SK-N-SH (cell line): ENCODE measurements at regions not wholly inside any gene's neighbourhood (a gene's known extent, or its start where the extent isn't known, plus 50 kb on each side); places are given as distances from the start of the nearest gene placed in this dataset.

ENCODE experiments used
- CTCF ChIA-PET: fragments of 300-600, 350-600 bp; formaldehyde crosslinking; extraction: SDS; loops from one replicate; lab custom pipeline; 2021; lab: Yijun Ruan, JAX
- POLR2A ChIA-PET: fragments of 350-600 bp; sonication (Branson Sonifier 250); formaldehyde crosslinking; extraction: SDS; loops from one replicate; lab custom pipeline; 2020; ENCODE audit warnings: antibody characterized with exemption, inconsistent platforms; lab: Yijun Ruan, JAX
- DNase-seq: peaks from one replicate; pipeline ENCODE4 v3.0.0; 2012
- H2AFZ ChIP-seq: fragments of 200-600 bp; sonication (generic); 2 replicates; pipeline ENCODE4 v1.8.1; 2016; ENCODE audit warnings: antibody characterized with exemption, mild to moderate bottlenecking, low read depth
- H3F3A ChIP-seq: fragments of 200-600 bp; sonication (generic); replicated peaks from 2 replicates; pipeline ENCODE3; 2016; ENCODE audit warnings: antibody characterized with exemption, mild to moderate bottlenecking; ENCODE audit not compliant: insufficient read depth
- H3K27ac ChIP-seq, 2 experiments: fragments of 200-500 bp in 1 of 2; fragments of 200-600 bp in 1 of 2; sonication (Bioruptor generic) in 1 of 2; sonication (generic), shearing (Covaris generic) in 1 of 2; 2 replicates each; pipeline versions ENCODE4 v1.5.1 to v1.6.1; 2014 to 2016; ENCODE audit warnings: low read depth in 2 of 2, inconsistent platforms in 1 of 2, low read length in 1 of 2, mild to moderate bottlenecking in 1 of 2, mixed read lengths in 1 of 2
- H3K27me3 ChIP-seq: fragments of 200-600 bp; sonication (generic), shearing (Covaris generic); 2 replicates; pipeline ENCODE4 v1.6.1; 2016; ENCODE audit warnings: mixed run types; ENCODE audit not compliant: insufficient read depth
- H3K36me3 ChIP-seq, 2 experiments: fragments of 200-500 bp in 1 of 2; fragments of 200-600 bp in 1 of 2; sonication (Bioruptor generic) in 1 of 2; sonication (generic) in 1 of 2; replicated peaks in 1 of 2; 2 replicates each; pipeline versions ENCODE3 to v1.5.1; 2014 to 2016; ENCODE audit warnings: low read length in 1 of 2, mild to moderate bottlenecking in 1 of 2; ENCODE audit not compliant: insufficient read depth in 2 of 2, control insufficient read depth in 1 of 2
- H3K4me1 ChIP-seq, 2 experiments: fragments of 200-500 bp in 1 of 2; fragments of 200-600 bp in 1 of 2; sonication (Bioruptor generic) in 1 of 2; sonication (generic), shearing (Covaris generic) in 1 of 2; 2 replicates each; pipeline versions ENCODE4 v1.5.1 to v1.6.1; 2014 to 2016; ENCODE audit warnings: low read depth in 1 of 2, low read length in 1 of 2, mixed run types in 1 of 2; ENCODE audit not compliant: insufficient read depth in 2 of 2, control insufficient read depth in 1 of 2
- H3K4me2 ChIP-seq: fragments of 200-600 bp; sonication (generic), shearing (Covaris generic); 2 replicates; pipeline ENCODE4 v1.6.1; 2017; ENCODE audit warnings: mixed run types
- H3K4me3 ChIP-seq, 2 experiments: fragments of 200-500 bp in 1 of 2; fragments of 200-600 bp in 1 of 2; sonication (Bioruptor generic) in 1 of 2; sonication (generic), shearing (Covaris generic) in 1 of 2; 2 replicates each; pipeline versions ENCODE4 v1.5.1 to v1.8.1; 2014 to 2016; ENCODE audit warnings: low read depth in 2 of 2, inconsistent platforms in 1 of 2, low read length in 1 of 2, mild to moderate bottlenecking in 1 of 2, mixed read lengths in 1 of 2, moderate library complexity in 1 of 2
- H3K79me2 ChIP-seq: fragments of 200-600 bp; sonication (generic); 2 replicates; pipeline ENCODE4 v1.8.1; 2017; ENCODE audit warnings: mild to moderate bottlenecking; ENCODE audit not compliant: insufficient read depth
- H3K9ac ChIP-seq: fragments of 200-600 bp; sonication (generic); 2 replicates; pipeline ENCODE4 v1.6.1; 2017; ENCODE audit warnings: mixed run types
- H3K9me2 ChIP-seq: fragments of 200-600 bp; sonication (generic); 2 replicates; pipeline ENCODE4 v1.6.1; 2017; ENCODE audit warnings: mixed run types
- H3K9me3 ChIP-seq: fragments of 200-600 bp; sonication (generic); 2 replicates; pipeline ENCODE4 v1.6.1; 2017; ENCODE audit warnings: mixed run types, mild to moderate bottlenecking, moderate library complexity
- H4K20me1 ChIP-seq: fragments of 200-600 bp; sonication (generic); 2 replicates; pipeline ENCODE4 v1.6.1; 2017; ENCODE audit warnings: mild to moderate bottlenecking, mixed run types; ENCODE audit not compliant: insufficient read depth
- CHD2 ChIP-seq: fragments of 150-350 bp; IDR thresholded peaks from 2 replicates; pipeline ENCODE4 v1.6.1; 2018; ENCODE audit warnings: low read length; ENCODE audit not compliant: partially characterized antibody
- FOSL2 ChIP-seq: IDR thresholded peaks from 2 replicates; pipeline ENCODE4 v1.4.0; 2012; ENCODE audit warnings: low read depth, mild to moderate bottlenecking, moderate library complexity, borderline replicate concordance
- FOXM1 ChIP-seq: IDR thresholded peaks from 2 replicates; pipeline ENCODE4 v1.4.0; 2012; ENCODE audit warnings: low read depth, mild to moderate bottlenecking
- GABPA ChIP-seq: IDR thresholded peaks from 2 replicates; pipeline ENCODE4 v1.4.0; 2012; ENCODE audit warnings: low read depth, mild to moderate bottlenecking
- GATA2 ChIP-seq: sonication (generic); formaldehyde crosslinking; IDR thresholded peaks from 2 replicates; pipeline ENCODE4 v1.5.0; 2020; ENCODE audit warnings: mild to moderate bottlenecking, missing genetic modification reagents
- MXI1 ChIP-seq: IDR thresholded peaks from 2 replicates; pipeline ENCODE4 v1.6.1; 2012; ENCODE audit warnings: mild to moderate bottlenecking, low read depth, low read length, improper control_type of control experiment
- NFIC ChIP-seq: IDR thresholded peaks from 2 replicates; pipeline ENCODE4 v1.4.0; 2012; ENCODE audit warnings: borderline replicate concordance
- RAD21 ChIP-seq: IDR thresholded peaks from 2 replicates; pipeline ENCODE4 v1.6.1; 2012; ENCODE audit warnings: mild to moderate bottlenecking, low read length
- SMC3 ChIP-seq: IDR thresholded peaks from 2 replicates; pipeline ENCODE4 v1.6.1; 2012; ENCODE audit warnings: low read depth, low read length, improper control_type of control experiment
- YY1 ChIP-seq: IDR thresholded peaks from 2 replicates; pipeline ENCODE4 v1.4.0; 2012; ENCODE audit warnings: low read depth, mild to moderate bottlenecking
- WGBS: methylation state at CpG from one replicate; pipeline ENCODE4 v1.1.6; 2017; ENCODE audit warnings: low lambda C conversion rate; 5-methylcytosine and 5-hydroxymethylcytosine counted together
- TF ChIP-seq, protein P1 (sequence below): fragments of 150-350 bp; IDR thresholded peaks from 2 replicates; pipeline ENCODE4 v1.6.1; 2017; ENCODE audit warnings: antibody characterized with exemption, low read length, low read depth, borderline replicate concordance
- TF ChIP-seq, protein P2 (sequence below): IDR thresholded peaks from 2 replicates; pipeline ENCODE4; 2012
- TF ChIP-seq, protein P3 (sequence below): IDR thresholded peaks from 2 replicates; pipeline ENCODE4 v1.4.0; 2012; ENCODE audit warnings: low read depth
- TF ChIP-seq, protein P4 (sequence below): fragments of 200-600 bp; sonication (generic); IDR thresholded peaks from 2 replicates; pipeline ENCODE4 v1.6.1; 2017; ENCODE audit warnings: antibody characterized with exemption, mild to moderate bottlenecking, moderate library complexity
- TF ChIP-seq, protein P5 (sequence below): IDR thresholded peaks from 2 replicates; pipeline ENCODE4 v1.6.1; 2012; ENCODE audit warnings: mild to moderate bottlenecking, low read depth, low read length, moderate library complexity

DNA sequence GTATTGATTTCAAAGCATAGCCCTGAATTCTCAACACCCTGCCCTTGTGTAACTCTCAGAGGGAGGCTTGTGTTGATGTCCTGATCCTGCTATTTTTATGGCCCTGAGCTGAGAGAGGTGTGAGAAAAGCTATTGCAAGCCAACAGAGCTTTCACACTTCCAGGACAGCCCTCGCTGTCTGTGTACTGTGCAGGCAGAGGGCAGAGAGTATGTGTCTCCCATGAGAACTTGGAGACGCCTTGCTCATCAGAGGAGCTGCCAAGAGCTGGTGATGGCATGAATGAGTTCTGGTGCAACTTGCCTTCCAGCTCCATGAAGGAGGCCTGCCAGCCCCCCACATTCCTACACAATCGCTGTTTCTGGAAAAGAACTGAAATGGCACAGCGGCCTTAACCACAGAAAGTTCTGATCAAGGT lies 144.1 kb upstream of the AJAP1 start:
- no peak for DNase-seq
- ChIA-PET CTCF (interaction anchor here (0.6 to 1.9 kb wide), 2 partner anchors 16 to 113 kb away, joined by 3 to 5 read pairs; no protein-coding TSS in a partner anchor), POLR2A (interaction anchor here (0.6 kb wide), 1 partner anchor 68 kb away, joined by 3 read pairs; no protein-coding TSS in a partner anchor)
- Histone ChIP-seq H3F3A (no peaks in the 10 kb centered on the region), H3K4me1 (no peaks in the 10 kb centered on the region), H3K27ac (no peak overlapping the region), H3K9me3 (no peaks in the 10 kb centered on the region), H3K79me2 (no peaks in the 10 kb centered on the region), H4K20me1 (no peaks in the 10 kb centered on the region), H3K9ac (no peak overlapping the region), H3K27me3 (no peaks in the 10 kb centered on the region), H3K4me2 (no peak overlapping the region), H3K4me3 (no peak overlapping the region), H2AFZ (no peak overlapping the region), H3K9me2 (no peaks in the 10 kb centered on the region), H3K36me3 (no peaks in the 10 kb centered on the region)
- 29% methylated on average over 4 of the region's 4 CpGs for WGBS
- no peak for TF ChIP-seq GABPA
- no peak for TF ChIP-seq FOSL2
- no peak for TF ChIP-seq FOXM1
- no peak for TF ChIP-seq SMC3
- TF ChIP-seq, protein P1, sequence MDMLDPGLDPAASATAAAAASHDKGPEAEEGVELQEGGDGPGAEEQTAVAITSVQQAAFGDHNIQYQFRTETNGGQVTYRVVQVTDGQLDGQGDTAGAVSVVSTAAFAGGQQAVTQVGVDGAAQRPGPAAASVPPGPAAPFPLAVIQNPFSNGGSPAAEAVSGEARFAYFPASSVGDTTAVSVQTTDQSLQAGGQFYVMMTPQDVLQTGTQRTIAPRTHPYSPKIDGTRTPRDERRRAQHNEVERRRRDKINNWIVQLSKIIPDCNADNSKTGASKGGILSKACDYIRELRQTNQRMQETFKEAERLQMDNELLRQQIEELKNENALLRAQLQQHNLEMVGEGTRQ = no peak
- no peak for TF ChIP-seq GATA2 (CRISPR knock-in tag)
- no peak for TF ChIP-seq CHD2
- TF ChIP-seq, protein P2, sequence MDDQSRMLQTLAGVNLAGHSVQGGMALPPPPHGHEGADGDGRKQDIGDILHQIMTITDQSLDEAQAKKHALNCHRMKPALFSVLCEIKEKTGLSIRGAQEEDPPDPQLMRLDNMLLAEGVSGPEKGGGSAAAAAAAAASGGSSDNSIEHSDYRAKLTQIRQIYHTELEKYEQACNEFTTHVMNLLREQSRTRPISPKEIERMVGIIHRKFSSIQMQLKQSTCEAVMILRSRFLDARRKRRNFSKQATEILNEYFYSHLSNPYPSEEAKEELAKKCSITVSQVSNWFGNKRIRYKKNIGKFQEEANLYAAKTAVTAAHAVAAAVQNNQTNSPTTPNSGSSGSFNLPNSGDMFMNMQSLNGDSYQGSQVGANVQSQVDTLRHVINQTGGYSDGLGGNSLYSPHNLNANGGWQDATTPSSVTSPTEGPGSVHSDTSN = no peak
- no peak for TF ChIP-seq YY1
- TF ChIP-seq MXI1 = no peak
- TF ChIP-seq, protein P3, sequence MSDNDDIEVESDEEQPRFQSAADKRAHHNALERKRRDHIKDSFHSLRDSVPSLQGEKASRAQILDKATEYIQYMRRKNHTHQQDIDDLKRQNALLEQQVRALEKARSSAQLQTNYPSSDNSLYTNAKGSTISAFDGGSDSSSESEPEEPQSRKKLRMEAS = no peak
- TF ChIP-seq, protein P4, sequence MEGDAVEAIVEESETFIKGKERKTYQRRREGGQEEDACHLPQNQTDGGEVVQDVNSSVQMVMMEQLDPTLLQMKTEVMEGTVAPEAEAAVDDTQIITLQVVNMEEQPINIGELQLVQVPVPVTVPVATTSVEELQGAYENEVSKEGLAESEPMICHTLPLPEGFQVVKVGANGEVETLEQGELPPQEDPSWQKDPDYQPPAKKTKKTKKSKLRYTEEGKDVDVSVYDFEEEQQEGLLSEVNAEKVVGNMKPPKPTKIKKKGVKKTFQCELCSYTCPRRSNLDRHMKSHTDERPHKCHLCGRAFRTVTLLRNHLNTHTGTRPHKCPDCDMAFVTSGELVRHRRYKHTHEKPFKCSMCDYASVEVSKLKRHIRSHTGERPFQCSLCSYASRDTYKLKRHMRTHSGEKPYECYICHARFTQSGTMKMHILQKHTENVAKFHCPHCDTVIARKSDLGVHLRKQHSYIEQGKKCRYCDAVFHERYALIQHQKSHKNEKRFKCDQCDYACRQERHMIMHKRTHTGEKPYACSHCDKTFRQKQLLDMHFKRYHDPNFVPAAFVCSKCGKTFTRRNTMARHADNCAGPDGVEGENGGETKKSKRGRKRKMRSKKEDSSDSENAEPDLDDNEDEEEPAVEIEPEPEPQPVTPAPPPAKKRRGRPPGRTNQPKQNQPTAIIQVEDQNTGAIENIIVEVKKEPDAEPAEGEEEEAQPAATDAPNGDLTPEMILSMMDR = no peak
- TF ChIP-seq NFIC = no peak
- TF ChIP-seq, protein P5, sequence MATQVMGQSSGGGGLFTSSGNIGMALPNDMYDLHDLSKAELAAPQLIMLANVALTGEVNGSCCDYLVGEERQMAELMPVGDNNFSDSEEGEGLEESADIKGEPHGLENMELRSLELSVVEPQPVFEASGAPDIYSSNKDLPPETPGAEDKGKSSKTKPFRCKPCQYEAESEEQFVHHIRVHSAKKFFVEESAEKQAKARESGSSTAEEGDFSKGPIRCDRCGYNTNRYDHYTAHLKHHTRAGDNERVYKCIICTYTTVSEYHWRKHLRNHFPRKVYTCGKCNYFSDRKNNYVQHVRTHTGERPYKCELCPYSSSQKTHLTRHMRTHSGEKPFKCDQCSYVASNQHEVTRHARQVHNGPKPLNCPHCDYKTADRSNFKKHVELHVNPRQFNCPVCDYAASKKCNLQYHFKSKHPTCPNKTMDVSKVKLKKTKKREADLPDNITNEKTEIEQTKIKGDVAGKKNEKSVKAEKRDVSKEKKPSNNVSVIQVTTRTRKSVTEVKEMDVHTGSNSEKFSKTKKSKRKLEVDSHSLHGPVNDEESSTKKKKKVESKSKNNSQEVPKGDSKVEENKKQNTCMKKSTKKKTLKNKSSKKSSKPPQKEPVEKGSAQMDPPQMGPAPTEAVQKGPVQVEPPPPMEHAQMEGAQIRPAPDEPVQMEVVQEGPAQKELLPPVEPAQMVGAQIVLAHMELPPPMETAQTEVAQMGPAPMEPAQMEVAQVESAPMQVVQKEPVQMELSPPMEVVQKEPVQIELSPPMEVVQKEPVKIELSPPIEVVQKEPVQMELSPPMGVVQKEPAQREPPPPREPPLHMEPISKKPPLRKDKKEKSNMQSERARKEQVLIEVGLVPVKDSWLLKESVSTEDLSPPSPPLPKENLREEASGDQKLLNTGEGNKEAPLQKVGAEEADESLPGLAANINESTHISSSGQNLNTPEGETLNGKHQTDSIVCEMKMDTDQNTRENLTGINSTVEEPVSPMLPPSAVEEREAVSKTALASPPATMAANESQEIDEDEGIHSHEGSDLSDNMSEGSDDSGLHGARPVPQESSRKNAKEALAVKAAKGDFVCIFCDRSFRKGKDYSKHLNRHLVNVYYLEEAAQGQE = no peak
- TF ChIP-seq RAD21 = no peak
